IPS-15b (cell line): ENCODE measurements at regions not wholly inside any gene's neighbourhood (a gene's known extent, or its start where the extent isn't known, plus 50 kb on each side); places are given as distances from the start of the nearest gene placed in this dataset.

Experiments used
- H3K27me3 ChIP-seq: one replicate; pipeline ENCODE4 v1.6.1; 2013; ENCODE audit warnings: low read length; ENCODE audit not compliant: control insufficient read depth, insufficient read depth
- H3K36me3 ChIP-seq: one replicate; pipeline ENCODE4 v1.6.1; 2013; ENCODE audit warnings: low read length; ENCODE audit not compliant: control insufficient read depth, insufficient read depth
- H3K4me1 ChIP-seq: one replicate; pipeline ENCODE4 v1.6.1; 2013; ENCODE audit warnings: mild to moderate bottlenecking, low read length; ENCODE audit not compliant: control insufficient read depth, insufficient read depth
- H3K4me3 ChIP-seq: one replicate; pipeline ENCODE4 v1.5.1; 2013; ENCODE audit warnings: low read depth, low read length
- H3K9ac ChIP-seq: one replicate; pipeline ENCODE4 v1.6.1; 2013; ENCODE audit warnings: low read depth, mild to moderate bottlenecking, low read length
- H3K9me3 ChIP-seq: one replicate; pipeline ENCODE4 v1.6.1; 2013; ENCODE audit warnings: mild to moderate bottlenecking, low read length; ENCODE audit not compliant: control insufficient read depth, insufficient read depth

DNA sequence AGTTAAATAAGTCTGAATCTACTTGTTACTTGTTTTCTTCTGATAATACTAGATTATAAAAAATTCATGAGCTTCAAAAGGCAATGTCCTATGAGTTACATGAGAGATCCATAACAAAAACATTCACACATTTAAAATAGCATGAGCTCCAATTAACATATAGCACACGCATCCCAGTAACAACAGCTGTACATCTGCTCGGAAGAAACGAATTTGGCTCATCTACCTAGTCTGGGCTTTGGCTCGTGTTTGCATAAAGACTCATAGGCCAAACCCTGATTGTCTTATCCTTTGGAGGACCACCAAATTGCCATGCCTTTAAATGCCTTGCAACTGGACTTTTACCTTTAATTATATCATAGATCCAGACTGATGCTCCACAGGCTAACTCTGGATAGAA is 259.7 kb upstream of the CHD6 start:
- Histone ChIP-seq H3K9me3 (no peaks in the 10 kb centered on the region), H3K36me3 (no peaks in the 10 kb centered on the region), H3K4me3 (no peak overlapping the region), H3K9ac (no peak overlapping the region), H3K4me1 (no peaks in the 10 kb centered on the region), H3K27me3 (no peaks in the 10 kb centered on the region)

DNA sequence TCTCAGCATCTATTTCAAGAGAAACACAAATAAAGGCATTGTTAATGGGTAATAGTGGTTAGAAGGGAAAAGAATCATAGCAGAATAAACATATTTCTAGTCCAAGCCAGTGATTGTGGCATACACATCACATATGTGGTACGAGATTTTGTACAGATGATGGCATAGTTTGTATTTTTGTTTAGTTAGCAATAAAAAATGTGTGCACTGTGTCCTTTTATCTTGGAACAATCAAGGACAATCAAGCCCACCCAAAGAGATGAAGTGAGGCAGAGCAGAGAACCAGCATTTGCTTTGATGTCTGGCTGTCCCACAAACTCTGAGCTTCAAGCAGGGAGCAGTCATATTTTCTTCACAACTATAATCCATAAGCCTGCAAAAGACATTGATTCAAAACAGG is 256.5 kb upstream of the CHD6 start:
- no peaks in the 10 kb centered on the region for H3K4me1 ChIP-seq

DNA sequence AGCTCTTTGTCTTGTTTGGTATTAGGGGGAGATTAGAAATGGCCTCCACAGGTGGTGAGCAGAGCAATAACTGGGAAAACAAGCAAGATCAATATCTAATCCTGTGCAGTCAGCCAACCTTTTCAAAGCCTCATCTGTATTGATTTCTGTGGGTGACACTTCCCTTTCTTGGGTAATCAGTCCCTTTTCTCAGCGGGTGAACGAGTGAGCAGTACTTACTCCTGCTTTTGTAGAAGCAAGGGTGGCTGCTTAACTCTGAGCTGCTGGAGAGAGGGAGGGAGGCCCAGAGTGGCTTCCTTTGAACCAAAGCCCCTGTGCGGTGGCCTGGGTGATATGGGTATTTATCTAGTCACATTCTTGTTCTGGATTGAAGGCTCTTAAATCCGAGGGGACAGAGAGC is 254.8 kb upstream of the CHD6 start:
- Histone ChIP-seq H3K4me3 (no peak overlapping the region), H3K4me1 (no peaks in the 10 kb centered on the region), H3K27me3 (no peaks in the 10 kb centered on the region)

More for the DNA sequence above, 256.5 kb upstream of the CHD6 start:
- H3K9ac ChIP-seq, result no peak overlapping the region
- H3K4me3 ChIP-seq, result no peak overlapping the region
- H3K9me3 ChIP-seq, result no peaks in the 10 kb centered on the region
- no peaks in the 10 kb centered on the region for H3K36me3 ChIP-seq
- H3K27me3 ChIP-seq, result no peaks in the 10 kb centered on the region

DNA sequence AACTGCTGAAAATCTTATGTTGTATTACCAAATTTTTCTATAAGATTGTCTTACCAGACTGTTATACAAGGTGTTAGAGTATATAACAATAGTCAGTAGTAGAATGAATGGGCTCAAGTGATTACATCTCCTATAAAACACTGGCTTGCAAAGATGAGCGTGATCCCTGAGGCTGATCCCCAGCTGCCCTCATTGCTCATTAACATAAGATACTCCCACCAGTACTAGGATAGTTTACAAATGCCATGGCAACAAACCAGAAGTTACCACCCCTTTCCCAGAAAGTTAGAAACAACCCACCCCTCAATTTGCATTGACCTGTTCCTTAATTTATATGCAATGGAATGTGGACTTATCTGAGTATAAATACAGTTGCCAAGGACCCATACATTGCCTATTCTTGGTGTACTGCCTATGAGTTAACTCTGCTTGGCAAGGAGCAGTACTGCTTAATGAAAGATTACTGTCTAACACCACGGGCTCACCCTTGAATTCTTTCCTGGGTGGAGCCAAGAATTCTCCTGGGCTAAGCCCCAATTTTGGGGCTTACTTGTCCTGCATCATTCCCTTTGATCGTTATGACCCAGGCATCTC is 252.8 kb upstream of the CHD6 start:
- H3K9me3 ChIP-seq, result peaks cover 3% of the 10 kb centered on the region
- no peaks in the 10 kb centered on the region for H3K27me3 ChIP-seq

More for the DNA sequence above, 254.8 kb upstream of the CHD6 start:
- Histone ChIP-seq H3K9ac (no peak overlapping the region), H3K36me3 (no peaks in the 10 kb centered on the region), H3K9me3 (peaks cover 3% of the 10 kb centered on the region)

DNA sequence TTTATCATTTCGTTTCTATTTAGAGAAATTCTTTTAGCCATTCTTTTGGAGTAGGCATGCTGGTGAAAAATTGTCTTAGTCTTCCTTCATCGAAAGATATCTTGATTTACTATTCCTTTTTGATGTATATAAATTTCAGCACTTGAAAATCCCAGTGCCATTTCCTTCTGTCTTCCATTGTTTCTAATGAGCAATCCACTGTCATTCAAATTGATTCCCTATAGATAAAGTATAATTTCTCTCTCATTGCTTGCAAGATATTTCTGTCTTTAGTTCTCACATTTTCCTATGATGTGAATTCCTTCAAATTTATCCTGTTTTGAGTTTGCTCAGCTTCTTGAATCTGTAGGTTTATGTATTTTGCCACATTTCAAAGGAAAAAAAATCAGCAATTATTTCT is 251.1 kb upstream of the CHD6 start:
- H3K4me3 ChIP-seq, result no peak overlapping the region

More for the DNA sequence above, 252.8 kb upstream of the CHD6 start:
- no peaks in the 10 kb centered on the region for H3K4me1 ChIP-seq
- no peak overlapping the region for H3K9ac ChIP-seq
- H3K4me3 ChIP-seq, result no peak overlapping the region
- H3K36me3 ChIP-seq, result no peaks in the 10 kb centered on the region

DNA sequence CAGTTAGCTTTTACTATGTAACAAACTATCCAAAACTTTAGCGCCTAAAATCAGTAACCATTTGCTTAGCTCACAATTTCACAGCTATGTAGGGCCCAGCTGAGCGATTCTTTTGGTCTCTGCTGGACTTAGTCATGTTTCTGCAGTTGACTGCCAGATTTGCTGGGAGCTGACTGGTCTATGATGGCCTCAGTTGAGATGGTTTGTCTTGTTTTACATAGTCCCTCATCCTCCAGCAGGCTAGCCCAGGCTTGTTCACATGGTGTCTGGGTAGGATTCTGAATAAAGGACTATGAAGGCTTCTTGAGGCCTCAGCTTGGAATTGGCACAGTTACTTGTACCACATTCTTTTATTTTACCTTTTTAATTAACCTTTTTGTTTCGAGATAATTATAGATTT is 247.8 kb upstream of the CHD6 start:
- Histone ChIP-seq H3K36me3 (no peaks in the 10 kb centered on the region), H3K27me3 (no peaks in the 10 kb centered on the region), H3K9ac (no peak overlapping the region), H3K9me3 (peaks cover 3% of the 10 kb centered on the region), H3K4me1 (peaks cover 3% of the 10 kb centered on the region), H3K4me3 (no peak overlapping the region)

More for the DNA sequence above, 251.1 kb upstream of the CHD6 start:
- Histone ChIP-seq H3K9ac (no peak overlapping the region), H3K4me1 (no peaks in the 10 kb centered on the region), H3K36me3 (no peaks in the 10 kb centered on the region), H3K27me3 (no peaks in the 10 kb centered on the region), H3K9me3 (peaks cover 3% of the 10 kb centered on the region)

- H3K9me3 ChIP-seq, result no peaks in the 10 kb centered on the region
- H3K36me3 ChIP-seq, result no peaks in the 10 kb centered on the region
- no peak overlapping the region for H3K4me3 ChIP-seq
- H3K9ac ChIP-seq, result no peak overlapping the region
- H3K4me1 ChIP-seq, result peaks cover 3% of the 10 kb centered on the region
- H3K27me3 ChIP-seq, result no peaks in the 10 kb centered on the region
These were observed 244.3 kb upstream of the CHD6 start for GRCh38 chr20:41862476-41862875.

DNA sequence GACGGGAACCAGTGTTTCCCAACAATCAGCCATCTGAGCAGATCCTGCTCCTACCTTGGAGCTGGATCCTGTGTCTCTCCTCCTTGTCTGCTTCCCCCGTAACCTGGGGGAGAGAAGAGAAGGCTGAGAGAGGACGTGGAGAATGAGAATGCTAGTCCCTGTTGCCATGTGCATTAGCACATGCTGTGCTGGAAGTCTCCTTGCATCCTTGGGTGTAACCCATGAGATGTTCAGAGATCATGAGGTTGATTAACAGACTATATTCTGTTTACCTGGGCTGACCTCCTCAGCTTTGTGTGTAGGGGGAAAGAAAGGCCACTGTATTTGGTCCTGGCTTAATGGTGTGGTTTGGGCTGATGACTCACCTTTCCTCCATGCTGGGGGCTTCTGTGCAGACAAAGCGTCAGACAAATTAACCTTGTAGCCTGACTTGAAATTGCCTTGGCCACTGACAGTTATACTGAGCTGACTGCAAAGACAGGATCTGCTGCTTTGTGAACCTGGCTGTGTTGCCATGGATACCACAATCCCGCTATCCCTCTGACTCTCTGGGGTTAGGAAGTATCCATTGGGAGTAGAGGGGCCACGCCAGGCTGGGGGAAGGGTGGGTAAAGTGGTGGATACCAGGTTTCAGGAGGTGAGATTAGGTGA is 243.7 kb upstream of the CHD6 start:
- H3K36me3 ChIP-seq, result no peaks in the 10 kb centered on the region
- H3K9me3 ChIP-seq, result no peaks in the 10 kb centered on the region
- no peak overlapping the region for H3K4me3 ChIP-seq
- peaks cover 3% of the 10 kb centered on the region for H3K4me1 ChIP-seq
- no peaks in the 10 kb centered on the region for H3K27me3 ChIP-seq
- no peak overlapping the region for H3K9ac ChIP-seq

- Histone ChIP-seq H3K4me3 (no peak overlapping the region), H3K4me1 (no peaks in the 10 kb centered on the region), H3K27me3 (no peaks in the 10 kb centered on the region), H3K9ac (no peak overlapping the region), H3K9me3 (no peaks in the 10 kb centered on the region), H3K36me3 (no peaks in the 10 kb centered on the region)
These were observed 236.6 kb upstream of the CHD6 start for GRCh38 chr20:41854765-41855164.

- Histone ChIP-seq H3K36me3 (no peaks in the 10 kb centered on the region), H3K4me1 (no peaks in the 10 kb centered on the region), H3K4me3 (no peak overlapping the region), H3K9ac (no peak overlapping the region), H3K27me3 (no peaks in the 10 kb centered on the region), H3K9me3 (no peaks in the 10 kb centered on the region)
These were observed 235.6 kb upstream of the CHD6 start for GRCh38 chr20:41853806-41854205.

DNA sequence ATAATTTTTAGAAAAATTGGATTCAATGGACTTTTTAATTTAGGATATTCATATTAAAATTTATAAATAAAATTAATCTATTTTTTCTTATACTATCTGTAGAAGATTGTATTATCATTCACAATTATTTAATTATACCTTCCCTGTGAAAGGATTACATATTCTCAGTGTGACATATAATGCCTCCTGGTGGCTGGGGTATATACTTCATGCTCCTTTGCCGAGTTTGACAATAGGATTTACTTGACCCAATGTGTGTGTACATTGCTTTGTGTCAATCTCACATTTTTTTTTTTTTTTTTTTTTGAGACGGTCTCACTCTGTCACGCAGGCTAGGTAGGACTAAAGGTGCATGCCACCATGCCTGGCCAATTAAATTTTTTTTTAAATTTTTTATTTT is 230.0 kb upstream of the CHD6 start:
- no peaks in the 10 kb centered on the region for H3K9me3 ChIP-seq
- H3K27me3 ChIP-seq, result no peaks in the 10 kb centered on the region
- no peak overlapping the region for H3K4me3 ChIP-seq
- H3K9ac ChIP-seq, result no peak overlapping the region
- no peaks in the 10 kb centered on the region for H3K36me3 ChIP-seq
- H3K4me1 ChIP-seq, result no peaks in the 10 kb centered on the region

- Histone ChIP-seq H3K9me3 (no peaks in the 10 kb centered on the region), H3K9ac (no peak overlapping the region), H3K27me3 (no peaks in the 10 kb centered on the region), H3K4me1 (no peaks in the 10 kb centered on the region), H3K36me3 (no peaks in the 10 kb centered on the region), H3K4me3 (no peak overlapping the region)
These were observed 219.6 kb upstream of the CHD6 start for GRCh38 chr20:41837669-41838224.
